ENCODE measurements at regions not wholly inside any gene's neighbourhood (a gene's known extent, or its start where the extent isn't known, plus 50 kb on each side); places are given as distances from the start of the nearest gene placed in this dataset.
A peak's percentile ranks its signal among the peaks of the same experiment; 100 is the strongest.
"Not testable (repeated sequence)": the region's sequence is repeated elsewhere in the genome, so short reads cannot be mapped to it uniquely, and the experiment has no call there.

- CTCF ChIA-PET: no interaction called here
- Mint-ChIP-seq H3K9me3 (peaks cover 0 to 29% (median 0%) of the 10 kb centered on the region in 5 donors), H3K27ac (no peak overlapping the region)
These were observed 1114.5 kb downstream of the STPG2 start for GRCh38 chr4:97028785-97029184.

GRCh38 chr4:97037411-97038145 is 1105.7 kb downstream of the STPG2 start:
- CTCF ChIA-PET: interaction anchor here (1.0 kb wide), 1 partner anchor 26 kb away, joined by 3 read pairs; no protein-coding TSS in a partner anchor
- H3K4me3 Mint-ChIP-seq; H3K27me3 ChIP-seq (ENCODE audit: insufficient read depth, low read length, poor library complexity, severe bottlenecking); H3K4me3 ChIP-seq (ENCODE audit: low read length); H3K4me1 ChIP-seq (ENCODE audit: insufficient read depth, low read length); POLR2A ChIA-PET; H3K4me1 Mint-ChIP-seq; H3K36me3 ChIP-seq (ENCODE audit: insufficient read depth, low read length); H3K27me3 Mint-ChIP-seq; H3K9me3 ChIP-seq (ENCODE audit: low read length); H3K27ac ChIP-seq (ENCODE audit: low read depth, low read length); DNase-seq; H3K27ac Mint-ChIP-seq; H3K36me3 Mint-ChIP-seq: not testable (repeated sequence)
- peaks cover 0 to 11% (median 3%) of the 10 kb centered on the region in 5 donors for H3K9me3 Mint-ChIP-seq

More at GRCh38 chr4:97028785-97029184, 1114.5 kb downstream of the STPG2 start:
- no peak for DNase-seq
- POLR2A ChIA-PET: no interaction called here
- H3K27me3 Mint-ChIP-seq: no peaks in the 10 kb centered on the region
- no peak overlapping the region for H3K27ac ChIP-seq (ENCODE audit: low read depth, low read length)
- no peaks in the 10 kb centered on the region for H3K27me3 ChIP-seq (ENCODE audit: insufficient read depth, low read length, poor library complexity, severe bottlenecking)
- H3K36me3 Mint-ChIP-seq: no peaks in the 10 kb centered on the region
- no peaks in the 10 kb centered on the region for H3K9me3 ChIP-seq (ENCODE audit: low read length)
- no peaks in the 10 kb centered on the region for H3K4me1 Mint-ChIP-seq
- no peaks in the 10 kb centered on the region for H3K4me1 ChIP-seq (ENCODE audit: insufficient read depth, low read length)
- no peak overlapping the region for H3K4me3 Mint-ChIP-seq
- no peak overlapping the region for H3K4me3 ChIP-seq (ENCODE audit: low read length)
- no peaks in the 10 kb centered on the region for H3K36me3 ChIP-seq (ENCODE audit: insufficient read depth, low read length)

GRCh38 chr4:97038146-97038516 is 1105.1 kb downstream of the STPG2 start:
- Histone ChIP-seq H3K27me3 (ENCODE audit: insufficient read depth, low read length, poor library complexity, severe bottlenecking) (no peaks in the 10 kb centered on the region), H3K4me3 (ENCODE audit: low read length) (no peak overlapping the region), H3K27ac (ENCODE audit: low read depth, low read length) (no peak overlapping the region), H3K36me3 (ENCODE audit: insufficient read depth, low read length) (no peaks in the 10 kb centered on the region), H3K4me1 (ENCODE audit: insufficient read depth, low read length) (no peaks in the 10 kb centered on the region), H3K9me3 (ENCODE audit: low read length) (no peaks in the 10 kb centered on the region)
- Mint-ChIP-seq H3K9me3 (peaks cover 0 to 11% (median 3%) of the 10 kb centered on the region in 5 donors), H3K27me3 (no peaks in the 10 kb centered on the region), H3K4me1 (no peaks in the 10 kb centered on the region), H3K27ac (no peak overlapping the region), H3K4me3 (no peak overlapping the region), H3K36me3 (no peaks in the 10 kb centered on the region)
- DNase-seq: peak in 1 of 5 donors; percentile 32
- POLR2A ChIA-PET: no interaction called here
- CTCF ChIA-PET: interaction anchor here (1.0 kb wide), 1 partner anchor 25 kb away, joined by 3 read pairs; no protein-coding TSS in a partner anchor

GRCh38 chr4:97072666-97073065 is 1070.6 kb downstream of the STPG2 start:
- DNase-seq: no peak
- Histone ChIP-seq H3K36me3 (ENCODE audit: insufficient read depth, low read length) (no peaks in the 10 kb centered on the region), H3K4me3 (ENCODE audit: low read length) (no peak overlapping the region), H3K27ac (ENCODE audit: low read depth, low read length) (no peak overlapping the region), H3K27me3 (ENCODE audit: insufficient read depth, low read length, poor library complexity, severe bottlenecking) (no peaks in the 10 kb centered on the region), H3K9me3 (ENCODE audit: low read length) (no peaks in the 10 kb centered on the region), H3K4me1 (ENCODE audit: insufficient read depth, low read length) (no peaks in the 10 kb centered on the region)
- no peaks in the 10 kb centered on the region for H3K27me3 Mint-ChIP-seq
- no peaks in the 10 kb centered on the region for H3K4me1 Mint-ChIP-seq
- ChIA-PET POLR2A (no interaction called here), CTCF (no interaction called here)
- H3K36me3 Mint-ChIP-seq: no peaks in the 10 kb centered on the region
- no peak overlapping the region for H3K27ac Mint-ChIP-seq
- H3K9me3 Mint-ChIP-seq: peaks cover 0 to 7% (median 3%) of the 10 kb centered on the region in 5 donors
- H3K4me3 Mint-ChIP-seq: no peak overlapping the region

GRCh38 chr4:97073194-97073593 is 1070.1 kb downstream of the STPG2 start:
- Mint-ChIP-seq H3K27ac (no peak overlapping the region), H3K36me3 (no peaks in the 10 kb centered on the region), H3K9me3 (peaks cover 0 to 7% (median 3%) of the 10 kb centered on the region in 5 donors), H3K4me3 (no peak overlapping the region), H3K4me1 (no peaks in the 10 kb centered on the region), H3K27me3 (no peaks in the 10 kb centered on the region)
- Histone ChIP-seq H3K4me1 (ENCODE audit: insufficient read depth, low read length) (no peaks in the 10 kb centered on the region), H3K27ac (ENCODE audit: low read depth, low read length) (no peak overlapping the region), H3K36me3 (ENCODE audit: insufficient read depth, low read length) (no peaks in the 10 kb centered on the region), H3K4me3 (ENCODE audit: low read length) (no peak overlapping the region), H3K9me3 (ENCODE audit: low read length) (no peaks in the 10 kb centered on the region), H3K27me3 (ENCODE audit: insufficient read depth, low read length, poor library complexity, severe bottlenecking) (no peaks in the 10 kb centered on the region)
- ChIA-PET CTCF (no interaction called here), POLR2A (no interaction called here)
- no peak for DNase-seq

GRCh38 chr4:97074531-97074930 is 1068.7 kb downstream of the STPG2 start:
- no peak overlapping the region for H3K27ac Mint-ChIP-seq
- H3K27ac ChIP-seq (ENCODE audit: low read depth, low read length): no peak overlapping the region
- no peaks in the 10 kb centered on the region for H3K9me3 ChIP-seq (ENCODE audit: low read length)
- no peaks in the 10 kb centered on the region for H3K36me3 Mint-ChIP-seq
- H3K4me3 ChIP-seq (ENCODE audit: low read length): no peak overlapping the region
- H3K4me3 Mint-ChIP-seq: no peak overlapping the region
- H3K36me3 ChIP-seq (ENCODE audit: insufficient read depth, low read length): no peaks in the 10 kb centered on the region
- ChIA-PET POLR2A (no interaction called here), CTCF (no interaction called here)
- no peak for DNase-seq
- no peaks in the 10 kb centered on the region for H3K4me1 ChIP-seq (ENCODE audit: insufficient read depth, low read length)
- no peaks in the 10 kb centered on the region for H3K27me3 ChIP-seq (ENCODE audit: insufficient read depth, low read length, poor library complexity, severe bottlenecking)
- H3K9me3 Mint-ChIP-seq: peaks cover 0 to 5% (median 4%) of the 10 kb centered on the region in 5 donors
- H3K27me3 Mint-ChIP-seq: no peaks in the 10 kb centered on the region
- no peaks in the 10 kb centered on the region for H3K4me1 Mint-ChIP-seq

GRCh38 chr4:97081951-97082350 is 1061.3 kb downstream of the STPG2 start:
- no peaks in the 10 kb centered on the region for H3K36me3 ChIP-seq (ENCODE audit: insufficient read depth, low read length)
- H3K4me3 Mint-ChIP-seq: no peak overlapping the region
- H3K27ac ChIP-seq (ENCODE audit: low read depth, low read length): no peak overlapping the region
- peaks cover 2 to 16% (median 7%) of the 10 kb centered on the region in 5 donors for H3K9me3 Mint-ChIP-seq
- ChIA-PET CTCF (no interaction called here), POLR2A (no interaction called here)
- DNase-seq: no peak
- H3K4me3 ChIP-seq (ENCODE audit: low read length): no peak overlapping the region
- H3K36me3 Mint-ChIP-seq: no peaks in the 10 kb centered on the region
- H3K27me3 Mint-ChIP-seq: no peaks in the 10 kb centered on the region
- H3K27me3 ChIP-seq (ENCODE audit: insufficient read depth, low read length, poor library complexity, severe bottlenecking): no peaks in the 10 kb centered on the region
- no peak overlapping the region for H3K27ac Mint-ChIP-seq
- no peaks in the 10 kb centered on the region for H3K4me1 Mint-ChIP-seq
- no peaks in the 10 kb centered on the region for H3K9me3 ChIP-seq (ENCODE audit: low read length)
- no peaks in the 10 kb centered on the region for H3K4me1 ChIP-seq (ENCODE audit: insufficient read depth, low read length)

- H3K4me3 ChIP-seq (ENCODE audit: low read length); H3K27ac Mint-ChIP-seq; DNase-seq; H3K9me3 ChIP-seq (ENCODE audit: low read length); H3K36me3 ChIP-seq (ENCODE audit: insufficient read depth, low read length); H3K27ac ChIP-seq (ENCODE audit: low read depth, low read length); H3K27me3 ChIP-seq (ENCODE audit: insufficient read depth, low read length, poor library complexity, severe bottlenecking); CTCF ChIA-PET; H3K36me3 Mint-ChIP-seq; H3K4me1 Mint-ChIP-seq; H3K4me3 Mint-ChIP-seq; H3K27me3 Mint-ChIP-seq; POLR2A ChIA-PET; H3K4me1 ChIP-seq (ENCODE audit: insufficient read depth, low read length): not testable (repeated sequence)
- H3K9me3 Mint-ChIP-seq: peaks cover 0 to 16% (median 3%) of the 10 kb centered on the region in 5 donors
These were observed 1046.2 kb downstream of the STPG2 start for GRCh38 chr4:97097036-97097435.

All from CD8-positive, alpha-beta memory T cell (primary cell).